RWPE2 (cell line): ENCODE measurements at regions not wholly inside any gene's neighbourhood (a gene's known extent, or its start where the extent isn't known, plus 50 kb on each side); places are given as distances from the start of the nearest gene placed in this dataset.

Source experiments
- ATAC-seq: fragments of 200-7000 bp; cut with Tn5 transposase; 3 replicates; pipeline ENCODE4 v1.9.1; 2021; ENCODE audit warnings: low read depth
- DNase-seq: peaks from one replicate; pipeline ENCODE4 v3.0.0-alpha.2; 2020; ENCODE audit warnings: low spot score
- H3K27ac ChIP-seq: fragments of 450-650 bp; 2 replicates; pipeline ENCODE4 v1.5.1; 2017; ENCODE audit warnings: mild to moderate bottlenecking; ENCODE audit not compliant: poor library complexity, severe bottlenecking
- H3K27me3 ChIP-seq: fragments of 250-450 bp; sonication (Bioruptor Pico); 2 replicates; pipeline ENCODE4 v1.5.1; 2021; ENCODE audit warnings: mild to moderate bottlenecking, moderate library complexity; ENCODE audit not compliant: insufficient read depth, poor library complexity, severe bottlenecking
- H3K36me3 ChIP-seq: fragments of 250-450 bp; sonication (Bioruptor Pico); 2 replicates; pipeline ENCODE4 v1.5.1; 2020; ENCODE audit warnings: low read depth, mild to moderate bottlenecking, moderate library complexity
- H3K4me1 ChIP-seq: fragments of 250-450 bp; sonication (Bioruptor Pico); 2 replicates; pipeline ENCODE4 v1.5.1; 2021; ENCODE audit warnings: mild to moderate bottlenecking, moderate library complexity; ENCODE audit not compliant: insufficient read depth, poor library complexity, severe bottlenecking
- H3K4me3 ChIP-seq: fragments of 250-450 bp; sonication (Bioruptor Pico); 2 replicates; pipeline ENCODE4 v1.5.1; 2021; ENCODE audit warnings: mild to moderate bottlenecking, moderate library complexity; ENCODE audit not compliant: severe bottlenecking
- H3K9me3 ChIP-seq: fragments of 250-450 bp; sonication (Bioruptor Pico); 2 replicates; pipeline ENCODE4 v1.5.1; 2021; ENCODE audit warnings: mild to moderate bottlenecking, moderate library complexity; ENCODE audit not compliant: severe bottlenecking
- TF ChIP-seq, protein P1 (sequence below): fragments of 450-650 bp; IDR thresholded peaks from one replicate; pipeline ENCODE4 v1.5.1; 2017; ENCODE audit warnings: mild to moderate bottlenecking, moderate library complexity; ENCODE audit not compliant: poor library complexity, severe bottlenecking

DNA sequence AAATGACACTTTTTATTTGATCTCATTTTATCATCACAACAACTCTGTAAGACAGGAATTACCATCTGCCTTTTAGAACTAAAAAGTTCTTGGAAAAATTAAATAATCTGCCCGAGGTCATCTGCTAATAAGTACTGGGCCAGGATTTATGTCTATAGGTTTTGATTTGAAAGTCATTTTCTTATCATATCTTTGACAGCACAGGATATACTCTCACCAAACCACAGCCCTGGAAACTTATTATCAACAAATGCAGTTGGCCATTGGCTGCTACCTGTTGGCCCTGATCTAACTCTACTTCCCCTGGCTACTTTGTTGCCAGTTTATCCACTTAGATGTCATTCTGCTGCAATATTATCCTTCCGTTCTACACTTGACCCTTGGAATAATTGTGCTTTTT, 354.6 kb downstream of the RAD51AP2 start:
- no peaks in the 10 kb centered on the region for H3K27me3 ChIP-seq
- H3K36me3 ChIP-seq: no peaks in the 10 kb centered on the region
- H3K27ac ChIP-seq: no peak overlapping the region
- DNase-seq (no peak), ATAC-seq (no peak)
- H3K4me3 ChIP-seq: no peak overlapping the region
- H3K4me1 ChIP-seq: no peaks in the 10 kb centered on the region
- no peaks in the 10 kb centered on the region for H3K9me3 ChIP-seq
- TF ChIP-seq, protein P1, sequence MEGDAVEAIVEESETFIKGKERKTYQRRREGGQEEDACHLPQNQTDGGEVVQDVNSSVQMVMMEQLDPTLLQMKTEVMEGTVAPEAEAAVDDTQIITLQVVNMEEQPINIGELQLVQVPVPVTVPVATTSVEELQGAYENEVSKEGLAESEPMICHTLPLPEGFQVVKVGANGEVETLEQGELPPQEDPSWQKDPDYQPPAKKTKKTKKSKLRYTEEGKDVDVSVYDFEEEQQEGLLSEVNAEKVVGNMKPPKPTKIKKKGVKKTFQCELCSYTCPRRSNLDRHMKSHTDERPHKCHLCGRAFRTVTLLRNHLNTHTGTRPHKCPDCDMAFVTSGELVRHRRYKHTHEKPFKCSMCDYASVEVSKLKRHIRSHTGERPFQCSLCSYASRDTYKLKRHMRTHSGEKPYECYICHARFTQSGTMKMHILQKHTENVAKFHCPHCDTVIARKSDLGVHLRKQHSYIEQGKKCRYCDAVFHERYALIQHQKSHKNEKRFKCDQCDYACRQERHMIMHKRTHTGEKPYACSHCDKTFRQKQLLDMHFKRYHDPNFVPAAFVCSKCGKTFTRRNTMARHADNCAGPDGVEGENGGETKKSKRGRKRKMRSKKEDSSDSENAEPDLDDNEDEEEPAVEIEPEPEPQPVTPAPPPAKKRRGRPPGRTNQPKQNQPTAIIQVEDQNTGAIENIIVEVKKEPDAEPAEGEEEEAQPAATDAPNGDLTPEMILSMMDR: no peak

DNA sequence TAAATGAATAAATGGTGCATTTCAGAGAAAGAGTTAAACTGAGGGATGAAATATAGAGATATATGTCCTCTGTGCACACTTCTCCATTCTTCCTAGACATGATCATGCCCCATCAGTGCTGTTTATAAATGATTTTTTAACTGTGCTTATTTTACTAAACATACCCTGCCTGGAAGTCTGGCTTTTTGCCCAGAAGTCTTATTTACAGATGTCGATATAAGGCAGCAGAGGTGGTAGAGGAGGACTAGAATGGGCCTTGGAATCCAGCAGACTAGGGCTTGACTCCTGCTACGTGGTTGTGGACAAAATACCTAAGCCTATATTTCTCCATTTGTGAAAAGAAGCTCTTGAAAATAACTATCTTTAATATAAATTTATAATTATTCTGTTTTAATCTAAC, 355.5 kb downstream of the RAD51AP2 start:
- Histone ChIP-seq H3K27ac (no peak overlapping the region), H3K27me3 (no peaks in the 10 kb centered on the region), H3K4me3 (no peak overlapping the region), H3K36me3 (no peaks in the 10 kb centered on the region), H3K4me1 (no peaks in the 10 kb centered on the region), H3K9me3 (no peaks in the 10 kb centered on the region)
- ATAC-seq (no peak), DNase-seq (no peak)
- TF ChIP-seq, protein P1: no peak

DNA sequence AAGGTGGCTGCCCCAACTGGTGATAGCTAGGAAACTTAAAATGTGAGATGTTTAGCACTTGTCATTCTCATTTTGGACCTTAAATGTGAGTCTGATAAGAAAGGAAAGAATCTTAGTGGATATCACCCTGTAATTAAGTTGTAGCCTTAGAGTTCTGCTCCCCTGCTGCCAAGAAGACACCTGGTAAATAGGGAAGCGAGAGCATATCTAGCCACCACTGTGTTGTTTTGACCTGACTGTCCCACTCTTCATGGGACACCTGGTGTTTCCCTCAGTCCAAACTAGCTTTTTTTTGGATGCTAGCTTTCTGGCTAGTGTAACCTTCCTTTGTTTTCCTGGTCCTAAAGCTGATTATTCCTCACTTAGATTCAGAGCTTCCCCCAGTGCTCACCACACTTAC, 357.6 kb downstream of the RAD51AP2 start:
- Histone ChIP-seq H3K4me3 (no peak overlapping the region), H3K27me3 (no peaks in the 10 kb centered on the region), H3K9me3 (no peaks in the 10 kb centered on the region), H3K36me3 (no peaks in the 10 kb centered on the region), H3K27ac (no peak overlapping the region), H3K4me1 (no peaks in the 10 kb centered on the region)
- DNase-seq (no peak), ATAC-seq (no peak)
- TF ChIP-seq, protein P1: no peak

DNA sequence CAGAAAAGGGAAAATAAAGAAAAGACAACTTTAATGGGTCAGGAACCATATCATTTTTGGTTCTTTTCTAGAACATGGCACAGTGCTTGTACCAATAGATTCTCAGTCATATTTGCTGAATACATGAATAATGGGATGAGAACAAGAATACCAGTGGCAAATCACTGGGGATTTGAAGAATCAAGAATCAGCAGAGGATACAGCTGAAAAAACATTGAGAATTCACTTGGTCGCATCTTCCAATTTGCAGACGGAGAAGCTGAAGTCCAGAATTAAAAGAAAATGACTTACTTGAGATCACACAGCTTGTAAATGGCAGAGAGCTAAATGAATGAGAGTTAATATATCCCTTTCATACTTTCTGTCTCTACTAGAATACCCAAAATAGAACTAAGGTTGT, 362.2 kb downstream of the RAD51AP2 start:
- H3K27ac ChIP-seq: no peak overlapping the region
- no peaks in the 10 kb centered on the region for H3K36me3 ChIP-seq
- TF ChIP-seq, protein P1: no peak
- H3K27me3 ChIP-seq: no peaks in the 10 kb centered on the region
- H3K9me3 ChIP-seq: no peaks in the 10 kb centered on the region
- DNase-seq: no peak
- no peak overlapping the region for H3K4me3 ChIP-seq
- ATAC-seq: no peak
- H3K4me1 ChIP-seq: no peaks in the 10 kb centered on the region

DNA sequence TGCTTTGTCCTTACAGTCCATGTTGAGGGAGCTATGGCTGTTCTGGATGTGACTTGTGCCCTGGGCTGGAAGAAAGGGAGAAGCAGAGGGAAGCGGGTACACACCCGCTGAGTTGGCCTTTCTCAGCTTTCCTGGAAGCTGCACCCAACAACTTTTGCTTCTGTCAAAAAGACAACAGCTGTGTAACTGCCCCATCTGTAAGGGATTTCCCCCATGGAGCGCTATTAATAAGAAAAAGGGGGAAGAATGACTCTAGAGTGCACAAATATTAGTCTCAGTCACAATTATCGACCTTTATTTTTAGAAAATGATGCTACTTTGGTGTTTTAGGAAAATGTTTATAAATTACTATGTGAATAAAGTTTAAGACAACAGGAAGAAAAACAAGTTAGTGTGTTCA, 368.3 kb downstream of the RAD51AP2 start:
- H3K27me3 ChIP-seq: no peaks in the 10 kb centered on the region
- H3K4me1 ChIP-seq: no peaks in the 10 kb centered on the region
- H3K27ac ChIP-seq: no peak overlapping the region
- H3K36me3 ChIP-seq: no peaks in the 10 kb centered on the region
- no peaks in the 10 kb centered on the region for H3K9me3 ChIP-seq
- no peak overlapping the region for H3K4me3 ChIP-seq
- TF ChIP-seq, protein P1: no peak
- DNase-seq (no peak), ATAC-seq (no peak)
